ENCODE measurements at regions not wholly inside any gene's neighbourhood (a gene's known extent, or its start where the extent isn't known, plus 50 kb on each side); places are given as distances from the start of the nearest gene placed in this dataset.

GRCh38 chr4:152189451-152190179 lies 346.3 kb downstream of the FBXW7 start:
- Histone ChIP-seq H3K9me3 (no peaks in the 10 kb centered on the region), H3K4me3 (no peak overlapping the region), H3K27ac (no peak overlapping the region), H3K4me1 (peaks cover 0 to 5% of the 10 kb centered on the region in 2 donors), H3K36me3 (no peaks in the 10 kb centered on the region), H3K27me3 (no peaks in the 10 kb centered on the region)
- no peak for TF ChIP-seq CTCF (IDR thresholded peaks at IDR 0.05)
- no peak for DNase-seq (ENCODE audit: low spot score)

GRCh38 chr4:152188801-152189200 lies 347.1 kb downstream of the FBXW7 start:
- no peak for TF ChIP-seq CTCF (IDR thresholded peaks at IDR 0.05)
- Histone ChIP-seq H3K4me1 (peaks cover 0 to 5% of the 10 kb centered on the region in 2 donors), H3K27me3 (no peaks in the 10 kb centered on the region), H3K27ac (no peak overlapping the region), H3K9me3 (no peaks in the 10 kb centered on the region), H3K36me3 (no peaks in the 10 kb centered on the region), H3K4me3 (no peak overlapping the region)
- DNase-seq (ENCODE audit: low spot score), result no peak

GRCh38 chr4:152187693-152188092 lies 348.2 kb downstream of the FBXW7 start:
- H3K27ac ChIP-seq, result no peak overlapping the region
- no peaks in the 10 kb centered on the region for H3K9me3 ChIP-seq
- DNase-seq (ENCODE audit: low spot score), result no peak
- TF ChIP-seq CTCF (IDR thresholded peaks at IDR 0.05), result no peak
- peaks cover 0 to 5% of the 10 kb centered on the region in 2 donors for H3K4me1 ChIP-seq
- H3K27me3 ChIP-seq, result no peaks in the 10 kb centered on the region
- H3K4me3 ChIP-seq, result no peak overlapping the region
- no peaks in the 10 kb centered on the region for H3K36me3 ChIP-seq

GRCh38 chr4:152185786-152186550 lies 349.9 kb downstream of the FBXW7 start:
- H3K9me3 ChIP-seq, result no peaks in the 10 kb centered on the region
- no peaks in the 10 kb centered on the region for H3K36me3 ChIP-seq
- no peak for DNase-seq (ENCODE audit: low spot score)
- no peak overlapping the region for H3K27ac ChIP-seq
- H3K27me3 ChIP-seq, result no peaks in the 10 kb centered on the region
- H3K4me1 ChIP-seq, result peaks cover 0 to 5% of the 10 kb centered on the region in 2 donors
- no peak for TF ChIP-seq CTCF (IDR thresholded peaks at IDR 0.05)
- no peak overlapping the region for H3K4me3 ChIP-seq

- Histone ChIP-seq H3K9me3 (no peaks in the 10 kb centered on the region), H3K27me3 (no peaks in the 10 kb centered on the region), H3K4me3 (no peak overlapping the region), H3K36me3 (no peaks in the 10 kb centered on the region), H3K4me1 (no peaks in the 10 kb centered on the region), H3K27ac (no peak overlapping the region)
- no peak for TF ChIP-seq CTCF (IDR thresholded peaks at IDR 0.05)
- DNase-seq (ENCODE audit: low spot score), result no peak
Observed at GRCh38 chr4:152181150-152181549, 354.7 kb downstream of the FBXW7 start.
